ENCODE measurements at regions not wholly inside any gene's neighbourhood (a gene's known extent, or its start where the extent isn't known, plus 50 kb on each side); places are given as distances from the start of the nearest gene placed in this dataset.
A peak's percentile ranks its signal among the peaks of the same experiment; 100 is the strongest.
"Not testable (repeated sequence)": the region's sequence is repeated elsewhere in the genome, so short reads cannot be mapped to it uniquely, and the experiment has no call there.

- H3K9me3 ChIP-seq, result peaks cover 0 to 13% (median 0%) of the 10 kb centered on the region in 11 donors
- no peak overlapping the region for H3K27ac ChIP-seq
- H3K27me3 ChIP-seq, result no peaks in the 10 kb centered on the region
- intact Hi-C loops (cut with DNase I), result no loop called here
- no peak for ATAC-seq
- H3K4me1 ChIP-seq, result no peaks in the 10 kb centered on the region
- no peak for TF ChIP-seq CTCF (IDR thresholded peaks at IDR 0.05)
- no peaks in the 10 kb centered on the region for H3K36me3 ChIP-seq
- WGBS, 2 donors, result 61 to 68% methylated on average over 4 of the region's 4 CpGs
- DNase-seq, result no peak
- H3K4me3 ChIP-seq, result no peak overlapping the region
These were observed 292.4 kb downstream of the PDCD6IP start for GRCh38 chr3:34090876-34091275.

GRCh38 chr3:34094280-34094679, 295.9 kb downstream of the PDCD6IP start:
- ATAC-seq; DNase-seq; H3K9me3 ChIP-seq; H3K36me3 ChIP-seq; H3K4me1 ChIP-seq; H3K27me3 ChIP-seq; intact Hi-C loops (cut with DNase I); H3K4me3 ChIP-seq; H3K27ac ChIP-seq: not testable (repeated sequence)
- WGBS, 2 donors, result 84 to 88% methylated on average over 9 of the region's 9 CpGs

- 46 to 66% methylated on average over 4 of the region's 4 CpGs for WGBS, 2 donors
- ATAC-seq (no peak), DNase-seq (no peak)
- Histone ChIP-seq H3K36me3 (no peaks in the 10 kb centered on the region), H3K27me3 (peaks cover 0 to 4% (median 0%) of the 10 kb centered on the region in 7 donors), H3K4me1 (no peaks in the 10 kb centered on the region), H3K27ac (no peak overlapping the region), H3K9me3 (peaks cover 0 to 22% (median 4%) of the 10 kb centered on the region in 11 donors), H3K4me3 (no peak overlapping the region)
- no peak for TF ChIP-seq CTCF (IDR thresholded peaks at IDR 0.05)
- intact Hi-C loops (cut with DNase I), result no loop called here
These were observed 303.9 kb downstream of the PDCD6IP start for GRCh38 chr3:34102288-34102687.

GRCh38 chr3:34106379-34106778, 307.9 kb downstream of the PDCD6IP start:
- no peak overlapping the region for H3K27ac ChIP-seq
- peaks cover 0 to 9% (median 0%) of the 10 kb centered on the region in 9 donors for H3K4me1 ChIP-seq
- DNase-seq (no peak), ATAC-seq (no peak)
- peaks cover 0 to 5% (median under 1%) of the 10 kb centered on the region in 11 donors for H3K9me3 ChIP-seq
- intact Hi-C loops (cut with DNase I), result no loop called here
- H3K36me3 ChIP-seq, result no peaks in the 10 kb centered on the region
- no peak overlapping the region for H3K4me3 ChIP-seq
- 76 to 78% methylated on average over 3 of the region's 3 CpGs for WGBS, 2 donors
- TF ChIP-seq CTCF (IDR thresholded peaks at IDR 0.05), result no peak
- H3K27me3 ChIP-seq, result peaks cover 0 to 4% (median 0%) of the 10 kb centered on the region in 7 donors

- peak in 4 of 9 donors; percentile 26 to 53 (median 28) for TF ChIP-seq CTCF (IDR thresholded peaks at IDR 0.05)
- 48 to 58% methylated on average over 2 of the region's 2 CpGs for WGBS, 2 donors
- Histone ChIP-seq H3K4me3 (no peak overlapping the region), H3K36me3 (no peaks in the 10 kb centered on the region), H3K27me3 (peaks cover 0 to 4% (median 0%) of the 10 kb centered on the region in 7 donors), H3K27ac (no peak overlapping the region), H3K9me3 (no peaks in the 10 kb centered on the region), H3K4me1 (peaks cover 0 to 9% (median 0%) of the 10 kb centered on the region in 9 donors)
- DNase-seq, result no peak
- no peak for ATAC-seq
- intact Hi-C loops (cut with DNase I), result no loop called here
These were observed 308.4 kb downstream of the PDCD6IP start for GRCh38 chr3:34106879-34107278.

Data from heart right ventricle (tissue), 16 donors.